Esophagus muscularis mucosa (tissue), 4 donors: ENCODE measurements at regions not wholly inside any gene's neighbourhood (a gene's known extent, or its start where the extent isn't known, plus 50 kb on each side); places are given as distances from the start of the nearest gene placed in this dataset.

Source experiments
- DNase-seq: peaks from one replicate; pipeline ENCODE4 v3.0.0-alpha.2; 2017; ENCODE audit errors: extremely low spot score
- H3K27ac ChIP-seq, 4 donors: fragments of 200-600 bp; sonication (generic); replicated peaks in 1 of 4; 1 replicate in 3 of 4; 2 replicates in 1 of 4; pipeline ENCODE4 v1.5.1; 2016 to 2019; ENCODE audit warnings: mild to moderate bottlenecking in 1 of 4
- H3K27me3 ChIP-seq, 4 donors: fragments of 200-600 bp; sonication (generic); one replicate each; pipeline versions ENCODE4 v1.5.1 to v1.6.0; 2016 to 2019
- H3K36me3 ChIP-seq, 4 donors: fragments of 200-600 bp; sonication (generic); one replicate each; pipeline ENCODE4 v1.5.1; 2016 to 2019
- H3K4me1 ChIP-seq, 4 donors: fragments of 200-600 bp; sonication (generic); one replicate each; pipeline ENCODE4 v1.5.1; 2016 to 2019
- H3K4me3 ChIP-seq, 4 donors: fragments of 200-600 bp; sonication (generic); 1 replicate in 2 of 4; 2 replicates in 2 of 4; pipeline ENCODE4 v1.5.1; 2016 to 2019; ENCODE audit warnings: mild to moderate bottlenecking in 4 of 4, moderate library complexity in 1 of 4
- H3K9me3 ChIP-seq, 4 donors: fragments of 200-600 bp; sonication (generic); 1 replicate in 3 of 4; 2 replicates in 1 of 4; pipeline ENCODE4 v1.5.1; 2016 to 2019
- EP300 ChIP-seq: sonication (generic); formaldehyde crosslinking; IDR thresholded peaks from one replicate; pipeline ENCODE4 v1.6.1; 2017; ENCODE audit warnings: antibody characterized with exemption
- POLR2A ChIP-seq: fragments of 450-650 bp; IDR thresholded peaks from one replicate; pipeline ENCODE4 v1.6.1; 2017; ENCODE audit warnings: antibody characterized with exemption, moderate library complexity, mild to moderate bottlenecking, low read depth
- POLR2AphosphoS5 ChIP-seq, 2 donors: sonication (generic); formaldehyde crosslinking; IDR thresholded peaks; one replicate each; pipeline ENCODE4 v1.6.1; 2017; ENCODE audit warnings: antibody characterized with exemption in 2 of 2
- WGBS: methylation state at CpG from one replicate; pipeline ENCODE4 v1.1.5; 2018; 5-methylcytosine and 5-hydroxymethylcytosine counted together
- intact Hi-C: fragments of 100-400 bp; cut with DNase I; formaldehyde crosslinking; loops from one replicate; pipeline ENCODE4 v1.15.1; 2023
- TF ChIP-seq, protein P1 (sequence below), 3 experiments: fragments of 200-600 bp in 2 of 3; fragments of 450-650 bp in 1 of 3; sonication (generic) in 2 of 3; IDR thresholded peaks; one replicate each; pipeline ENCODE4 v1.5.1; 2017 to 2019; ENCODE audit warnings: antibody characterized with exemption in 3 of 3, mild to moderate bottlenecking in 2 of 3, moderate library complexity in 1 of 3

- peaks cover 0 to 3% (median 0%) of the 10 kb centered on the region in 4 donors for H3K9me3 ChIP-seq
- H3K4me1 ChIP-seq: peaks cover 0 to 8% (median 1%) of the 10 kb centered on the region in 4 donors
- H3K36me3 ChIP-seq: no peaks in the 10 kb centered on the region
- WGBS: 48% methylated on average over 12 of the region's 12 CpGs
- H3K4me3 ChIP-seq: no peak overlapping the region
- TF ChIP-seq EP300: no peak
- no peak for TF ChIP-seq POLR2AphosphoS5 (IDR thresholded peaks at IDR 0.05)
- TF ChIP-seq, protein P1, sequence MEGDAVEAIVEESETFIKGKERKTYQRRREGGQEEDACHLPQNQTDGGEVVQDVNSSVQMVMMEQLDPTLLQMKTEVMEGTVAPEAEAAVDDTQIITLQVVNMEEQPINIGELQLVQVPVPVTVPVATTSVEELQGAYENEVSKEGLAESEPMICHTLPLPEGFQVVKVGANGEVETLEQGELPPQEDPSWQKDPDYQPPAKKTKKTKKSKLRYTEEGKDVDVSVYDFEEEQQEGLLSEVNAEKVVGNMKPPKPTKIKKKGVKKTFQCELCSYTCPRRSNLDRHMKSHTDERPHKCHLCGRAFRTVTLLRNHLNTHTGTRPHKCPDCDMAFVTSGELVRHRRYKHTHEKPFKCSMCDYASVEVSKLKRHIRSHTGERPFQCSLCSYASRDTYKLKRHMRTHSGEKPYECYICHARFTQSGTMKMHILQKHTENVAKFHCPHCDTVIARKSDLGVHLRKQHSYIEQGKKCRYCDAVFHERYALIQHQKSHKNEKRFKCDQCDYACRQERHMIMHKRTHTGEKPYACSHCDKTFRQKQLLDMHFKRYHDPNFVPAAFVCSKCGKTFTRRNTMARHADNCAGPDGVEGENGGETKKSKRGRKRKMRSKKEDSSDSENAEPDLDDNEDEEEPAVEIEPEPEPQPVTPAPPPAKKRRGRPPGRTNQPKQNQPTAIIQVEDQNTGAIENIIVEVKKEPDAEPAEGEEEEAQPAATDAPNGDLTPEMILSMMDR (IDR thresholded peaks at IDR 0.05): no peak
- TF ChIP-seq POLR2A: no peak
- H3K27ac ChIP-seq: no peak overlapping the region
- DNase-seq: no peak
- intact Hi-C loops: no loop called here
- no peaks in the 10 kb centered on the region for H3K27me3 ChIP-seq
Measured at GRCh38 chr6:168823397-168824212, 382.6 kb downstream of the SMOC2 start.

- Histone ChIP-seq H3K9me3 (peaks cover 0 to 13% (median 9%) of the 10 kb centered on the region in 4 donors), H3K27ac (no peak overlapping the region), H3K4me3 (no peak overlapping the region), H3K27me3 (no peaks in the 10 kb centered on the region), H3K4me1 (peaks cover 0 to 8% (median 1%) of the 10 kb centered on the region in 4 donors), H3K36me3 (no peaks in the 10 kb centered on the region)
- intact Hi-C loops: no loop called here
- TF ChIP-seq POLR2A: no peak
- TF ChIP-seq, protein P1 (IDR thresholded peaks at IDR 0.05): no peak
- TF ChIP-seq POLR2AphosphoS5 (IDR thresholded peaks at IDR 0.05): no peak
- no peak for TF ChIP-seq EP300
- no peak for DNase-seq
- 93% methylated on average over 2 of the region's 9 CpGs for WGBS
Measured at GRCh38 chr6:168822376-168822775, 381.4 kb downstream of the SMOC2 start.

- WGBS: 77% methylated on average over 8 of the region's 8 CpGs
- intact Hi-C loops: no loop called here
- peaks cover 0 to 3% (median 0%) of the 10 kb centered on the region in 4 donors for H3K4me1 ChIP-seq
Measured at GRCh38 chr6:168819546-168819945, 378.6 kb downstream of the SMOC2 start.

DNA sequence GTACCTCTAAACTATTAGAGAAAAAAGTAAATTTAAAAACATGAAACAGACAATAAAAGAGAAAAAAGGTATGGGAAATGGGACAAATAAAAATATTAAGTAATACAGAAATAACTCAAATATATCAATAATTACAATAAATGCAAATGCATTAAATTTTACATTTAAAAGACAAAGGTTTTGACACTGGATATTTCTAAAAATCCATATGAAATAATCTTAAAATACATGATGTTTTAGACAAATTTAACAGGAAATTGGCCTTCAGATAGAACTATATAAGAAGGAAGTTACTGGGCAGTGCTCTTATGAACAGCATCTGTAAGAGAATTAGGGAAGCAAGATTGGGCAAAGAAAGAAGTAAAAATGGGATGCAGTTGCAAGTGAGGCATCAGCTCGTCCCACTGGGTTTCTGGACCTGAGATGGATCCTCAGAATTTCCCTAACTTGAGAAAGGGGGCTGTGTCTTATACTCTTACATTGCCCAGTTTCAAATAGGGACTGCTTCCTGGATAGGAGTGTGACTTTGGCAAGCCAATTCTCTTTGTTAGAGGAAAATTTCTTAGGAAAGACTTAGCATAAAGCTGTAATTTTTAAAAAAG, 376.7 kb downstream of the SMOC2 start:
- peaks cover 0 to 20% (median 16%) of the 10 kb centered on the region in 4 donors for H3K9me3 ChIP-seq
- WGBS: 38% methylated on average over 1 of the region's 1 CpG
- H3K4me3 ChIP-seq: no peak overlapping the region
- H3K4me1 ChIP-seq: no peaks in the 10 kb centered on the region
- TF ChIP-seq EP300 (no peak), POLR2AphosphoS5 (IDR thresholded peaks at IDR 0.05) (no peak), POLR2A (no peak)
- TF ChIP-seq, protein P1 (IDR thresholded peaks at IDR 0.05): no peak
- no peaks in the 10 kb centered on the region for H3K27me3 ChIP-seq
- DNase-seq: no peak
- intact Hi-C loops: no loop called here
- no peak overlapping the region for H3K27ac ChIP-seq
- no peaks in the 10 kb centered on the region for H3K36me3 ChIP-seq

More at GRCh38 chr6:168819546-168819945, 378.6 kb downstream of the SMOC2 start:
- TF ChIP-seq EP300 (no peak), POLR2AphosphoS5 (IDR thresholded peaks at IDR 0.05) (no peak), POLR2A (no peak)
- TF ChIP-seq, protein P1 (IDR thresholded peaks at IDR 0.05): no peak
- Histone ChIP-seq H3K36me3 (no peaks in the 10 kb centered on the region), H3K4me3 (no peak overlapping the region), H3K27ac (no peak overlapping the region), H3K9me3 (peaks cover 0 to 20% (median 16%) of the 10 kb centered on the region in 4 donors), H3K27me3 (no peaks in the 10 kb centered on the region)
- no peak for DNase-seq
